T-helper 1 cell treated with Interleukin-12 subunit alpha and Interleukin-12 subunit beta and Interleukin-4 antibody, amounts not matched to agents 30 ng/mL and 1 ng/mL, for 36 hours (primary cell): ENCODE measurements at regions not wholly inside any gene's neighbourhood (a gene's known extent, or its start where the extent isn't known, plus 50 kb on each side); places are given as distances from the start of the nearest gene placed in this dataset.
"Not testable (repeated sequence)": the region's sequence is repeated elsewhere in the genome, so short reads cannot be mapped to it uniquely, and the experiment has no call there.

Experiments used
- intact Hi-C: fragments of 100-400 bp; cut with micrococcal nuclease; formaldehyde crosslinking; loops from one replicate; pipeline ENCODE4 v1.15.1; 2024

DNA sequence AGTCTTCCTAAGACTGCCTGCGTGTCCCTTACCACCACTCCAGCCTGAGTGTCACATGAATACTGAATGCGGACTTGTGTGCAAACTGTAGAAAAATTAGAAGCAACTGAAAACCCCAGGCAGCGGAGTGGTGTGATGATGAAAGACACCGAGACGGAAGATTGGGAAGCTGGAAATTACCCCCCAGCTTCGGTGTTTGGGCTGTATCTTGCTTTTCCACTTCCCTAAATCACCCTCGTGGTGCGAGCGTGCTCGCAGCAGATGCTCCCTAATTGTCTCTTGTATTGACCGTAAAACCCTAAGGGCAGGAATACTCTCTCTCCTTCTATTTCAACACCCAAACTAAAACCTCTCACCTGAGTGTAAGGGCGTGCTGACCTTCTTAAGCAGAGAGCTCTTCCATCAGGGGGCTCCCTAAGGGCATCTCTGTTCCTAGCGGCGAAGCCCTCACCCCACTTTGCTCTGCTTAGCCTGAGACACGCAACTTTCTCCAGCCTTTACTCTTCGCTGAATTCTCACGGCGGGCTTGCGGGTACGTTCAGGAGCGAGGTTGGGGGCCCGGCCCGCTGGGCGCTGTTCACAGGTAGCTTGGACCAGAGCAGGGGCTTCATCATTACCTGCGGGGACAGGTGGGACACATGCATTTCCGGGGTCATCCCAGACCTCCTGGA, 62.4 kb downstream of the CRYBB2 start:
- intact Hi-C loops, result no loop called here

DNA sequence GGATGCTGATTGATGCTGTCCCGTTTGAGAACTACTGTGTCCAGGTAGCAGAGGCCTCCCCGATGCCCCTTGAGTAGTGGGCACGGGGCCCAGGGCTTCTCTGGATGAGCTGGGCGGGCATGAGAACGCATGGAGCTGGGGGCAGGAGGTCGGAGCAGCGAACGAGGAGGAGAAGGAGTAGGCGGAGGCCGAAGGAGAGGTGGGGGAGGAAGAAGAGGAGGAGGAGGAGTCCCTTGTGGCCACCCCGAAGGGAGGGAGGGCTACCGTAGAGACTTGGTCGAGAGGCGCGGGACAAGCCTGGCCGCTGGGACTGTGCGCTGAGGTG, 62.9 kb downstream of the CRYBB2 start:
- intact Hi-C loops, result no loop called here

GRCh38 chr22:25282671-25283561, 63.5 kb downstream of the CRYBB2 start:
- intact Hi-C loops, result no loop called here

DNA sequence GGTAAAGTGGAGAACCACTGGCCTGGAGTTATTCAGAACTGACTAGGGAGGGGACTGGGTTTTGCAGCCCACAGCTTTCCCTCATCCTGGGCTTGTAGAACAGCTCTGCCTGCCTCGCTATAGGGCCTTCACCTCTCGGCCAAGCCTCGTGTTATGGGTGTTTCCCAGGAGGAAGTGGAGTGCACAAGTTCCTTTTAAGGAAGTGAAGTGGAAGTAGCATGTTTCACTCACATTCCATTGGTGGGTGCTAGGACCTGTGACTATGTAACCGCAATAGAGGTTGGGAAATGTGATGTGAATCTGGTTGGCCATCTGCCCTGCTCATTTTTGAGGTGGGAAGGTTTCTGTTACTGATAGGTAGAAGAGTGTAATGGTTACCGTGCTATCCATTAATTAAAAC, 69.0 kb downstream of the CRYBB2 start:
- intact Hi-C loops, result not testable (repeated sequence)

- intact Hi-C loops, result not testable (repeated sequence)
Observed at GRCh38 chr22:25301912-25302311, 82.5 kb downstream of the CRYBB2 start.

DNA sequence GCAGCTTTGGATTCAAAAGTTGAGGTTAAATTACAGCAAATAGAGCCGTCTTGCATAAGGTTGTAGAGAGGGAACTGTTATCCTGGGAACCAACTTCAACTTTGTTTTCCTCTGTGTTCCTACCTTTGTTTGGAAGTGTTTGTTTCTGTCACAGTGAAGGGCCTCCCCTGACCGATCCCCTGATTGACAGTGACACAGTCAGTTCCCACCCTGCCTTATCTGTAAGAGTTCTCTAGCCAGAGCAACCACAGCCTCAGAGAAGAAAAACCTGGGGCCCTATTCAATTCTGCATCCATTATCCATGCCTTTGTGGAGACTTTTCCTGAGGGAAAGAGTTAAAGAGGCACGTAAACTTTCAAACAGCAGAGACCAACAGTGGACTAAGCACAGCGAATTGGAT, 90.1 kb downstream of the CRYBB2 start:
- intact Hi-C loops, result not testable (repeated sequence)

DNA sequence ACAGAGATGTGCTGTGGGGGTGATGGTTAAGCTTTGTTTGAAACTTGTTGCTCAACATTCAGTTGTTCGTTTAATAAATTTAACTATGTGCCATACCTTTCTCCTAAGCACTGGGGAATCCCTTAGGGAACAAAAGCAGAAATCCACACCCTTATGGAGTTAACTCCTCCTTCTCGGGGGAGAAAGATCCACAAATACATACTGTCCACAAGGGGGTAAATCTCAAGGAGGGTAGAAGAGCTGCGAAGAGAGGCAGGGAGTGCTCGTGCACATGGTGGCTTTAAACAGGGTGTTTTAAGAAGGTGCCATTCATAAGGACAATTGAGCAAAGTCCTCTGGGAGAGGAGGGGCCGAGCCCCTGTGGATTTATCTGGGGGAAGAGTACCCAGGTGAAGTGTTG, 92.5 kb downstream of the CRYBB2 start:
- intact Hi-C loops, result not testable (repeated sequence)

GRCh38 chr22:25318081-25318823, 98.8 kb downstream of the CRYBB2 start:
- intact Hi-C loops, result no loop called here

DNA sequence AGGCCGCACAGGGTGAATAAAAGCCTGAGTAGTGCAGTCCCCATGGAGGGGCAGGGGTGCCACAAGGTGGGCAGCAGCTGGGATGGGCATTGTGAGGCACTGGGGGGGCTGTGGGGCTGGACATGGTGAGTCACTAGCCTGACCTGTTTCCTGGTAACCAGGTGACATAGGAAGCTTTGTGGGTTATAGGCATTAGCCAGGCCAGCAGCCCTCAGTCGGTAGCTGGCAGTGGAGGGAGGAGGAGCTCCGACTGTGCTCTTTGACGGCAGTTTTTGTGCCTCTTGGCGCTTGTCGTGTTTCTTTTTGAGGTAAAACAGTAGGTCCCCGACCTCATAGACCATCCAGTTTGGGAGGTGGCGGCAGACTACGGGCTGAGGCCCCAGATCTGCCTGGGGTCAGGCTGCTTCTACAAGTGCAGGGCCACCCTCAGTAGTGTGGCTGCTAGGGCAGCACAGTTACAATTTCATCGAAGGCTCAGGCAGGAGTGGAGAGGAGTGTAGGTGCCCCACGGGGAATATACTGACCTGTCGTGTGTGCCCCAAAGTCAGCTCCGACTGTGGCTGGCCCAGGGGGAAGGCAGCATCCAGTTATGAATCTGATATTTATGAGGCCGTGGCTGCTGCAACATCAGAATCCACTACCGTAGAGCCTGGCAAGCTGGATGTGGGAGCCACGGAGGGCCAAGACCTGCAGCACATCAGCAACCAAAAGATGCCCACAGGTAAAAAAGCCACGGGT, 107.7 kb downstream of the CRYBB2 start:
- intact Hi-C loops, result no loop called here

DNA sequence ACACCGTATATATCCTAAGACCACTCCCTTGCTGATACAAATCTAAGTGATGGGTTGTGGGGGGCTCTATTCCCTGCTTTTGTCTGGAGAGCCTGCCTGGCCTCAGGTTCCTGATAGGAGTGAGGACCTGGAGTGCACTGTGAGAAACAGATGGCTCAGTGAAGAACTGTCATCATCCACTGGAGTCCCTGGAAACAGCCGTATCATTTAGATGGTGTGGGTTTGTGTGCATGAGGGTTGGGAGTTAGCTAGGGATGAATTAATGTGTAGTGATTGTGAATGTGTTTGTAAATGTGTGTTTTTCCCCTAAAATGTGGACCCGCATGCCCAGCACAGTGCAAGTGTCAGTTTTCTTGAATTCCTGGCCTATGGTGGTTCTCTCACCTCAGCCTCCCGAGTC, 111.6 kb downstream of the CRYBB2 start:
- intact Hi-C loops, result no loop called here

DNA sequence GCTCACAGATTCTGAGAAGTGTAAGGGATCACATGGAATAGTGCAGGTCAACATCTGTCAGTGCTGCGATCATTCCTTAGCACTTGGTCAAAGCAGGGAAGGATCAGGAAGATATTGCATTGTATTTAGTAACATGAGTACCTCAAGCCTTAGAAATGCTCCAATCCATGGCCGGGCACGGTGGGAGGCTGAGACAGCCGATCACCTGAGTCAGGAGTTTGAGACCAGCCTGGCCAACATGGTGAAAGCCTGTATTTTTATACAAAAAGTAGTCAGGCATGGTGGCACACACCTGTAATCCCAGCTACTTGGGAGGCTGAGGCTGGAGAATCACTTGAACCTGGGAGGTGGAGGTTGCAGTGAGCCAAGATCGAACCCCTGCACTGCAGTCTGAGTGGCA, 112.5 kb downstream of the CRYBB2 start:
- intact Hi-C loops, result not testable (repeated sequence)

GRCh38 chr22:25332386-25332785, 112.9 kb downstream of the CRYBB2 start:
- intact Hi-C loops, result no loop called here

DNA sequence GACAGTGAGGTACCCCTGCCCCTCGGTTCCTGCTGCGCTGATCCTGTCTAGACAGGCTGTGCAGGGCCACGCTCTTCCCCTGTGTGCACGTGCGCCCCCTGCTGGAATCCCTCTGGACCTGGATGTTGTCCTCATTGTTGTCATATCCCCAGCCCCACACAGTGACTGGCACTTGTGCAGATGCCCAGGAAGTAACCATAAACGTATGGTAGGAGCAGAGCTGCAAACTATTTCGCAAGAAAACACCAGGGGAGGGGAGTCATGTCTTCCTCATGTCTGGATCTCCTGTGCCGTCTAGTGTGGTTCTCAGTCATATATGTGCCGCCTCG, 114.7 kb downstream of the CRYBB2 start:
- intact Hi-C loops, result no loop called here

DNA sequence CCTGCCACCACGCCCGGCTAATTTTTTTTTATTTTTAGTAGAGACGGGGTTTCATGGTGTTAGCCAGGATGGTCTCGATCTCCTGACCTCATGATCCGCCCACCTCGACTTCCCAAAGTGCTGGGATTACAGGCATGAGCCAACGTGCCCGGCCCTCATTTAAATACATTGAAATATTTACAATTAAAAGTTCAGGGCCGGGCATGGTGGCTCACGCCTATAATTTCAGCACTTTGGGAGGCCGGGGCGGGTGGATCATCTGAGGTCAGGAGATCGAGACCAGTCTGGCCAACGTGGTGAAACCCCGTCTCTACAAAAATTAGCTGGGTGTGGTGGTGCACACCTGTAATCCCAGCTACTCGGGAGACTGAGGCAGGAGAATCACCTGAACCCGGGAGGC, 115.2 kb downstream of the CRYBB2 start:
- intact Hi-C loops, result not testable (repeated sequence)

- intact Hi-C loops, result not testable (repeated sequence)
Observed at GRCh38 chr22:25335276-25335675, 115.8 kb downstream of the CRYBB2 start.

DNA sequence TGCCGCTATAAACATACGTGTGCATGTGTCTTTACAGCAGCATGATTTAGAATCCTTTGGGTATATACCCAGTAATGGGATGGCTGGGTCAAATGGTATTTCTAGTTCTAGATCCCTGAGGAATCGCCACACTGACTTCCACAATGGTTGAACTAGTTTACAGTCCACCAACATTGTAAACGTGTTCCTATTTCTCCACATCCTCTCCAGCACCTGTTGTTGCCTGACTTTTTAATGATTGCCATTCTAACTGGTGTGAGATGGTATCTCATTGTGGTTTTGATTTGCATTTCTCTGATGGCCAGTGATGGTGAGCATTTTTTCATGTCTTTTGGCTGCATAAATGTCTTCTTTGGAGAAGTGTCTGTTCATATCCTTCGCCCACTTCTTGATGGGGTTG, 121.1 kb downstream of the CRYBB2 start:
- intact Hi-C loops, result not testable (repeated sequence)

DNA sequence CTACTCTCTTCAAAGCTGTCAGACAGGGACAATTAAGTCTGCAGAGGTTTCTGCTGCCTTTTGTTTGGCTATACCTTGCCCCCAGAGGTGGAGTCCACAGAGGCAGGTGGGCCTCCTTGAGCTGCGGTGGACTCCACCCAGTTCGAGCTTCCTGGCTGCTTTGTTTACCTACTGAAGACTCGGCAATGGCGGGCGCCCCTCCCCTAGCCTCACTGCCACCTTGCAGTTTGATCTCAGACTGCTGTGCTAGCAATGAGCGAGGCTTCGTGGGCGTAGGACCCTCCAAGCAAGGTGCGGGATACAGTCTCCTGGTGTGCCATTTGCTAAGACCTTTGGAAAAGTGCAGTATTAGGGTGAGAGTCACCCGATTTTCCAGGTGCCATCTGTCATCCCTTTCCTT, 124.9 kb downstream of the CRYBB2 start:
- intact Hi-C loops, result not testable (repeated sequence)

DNA sequence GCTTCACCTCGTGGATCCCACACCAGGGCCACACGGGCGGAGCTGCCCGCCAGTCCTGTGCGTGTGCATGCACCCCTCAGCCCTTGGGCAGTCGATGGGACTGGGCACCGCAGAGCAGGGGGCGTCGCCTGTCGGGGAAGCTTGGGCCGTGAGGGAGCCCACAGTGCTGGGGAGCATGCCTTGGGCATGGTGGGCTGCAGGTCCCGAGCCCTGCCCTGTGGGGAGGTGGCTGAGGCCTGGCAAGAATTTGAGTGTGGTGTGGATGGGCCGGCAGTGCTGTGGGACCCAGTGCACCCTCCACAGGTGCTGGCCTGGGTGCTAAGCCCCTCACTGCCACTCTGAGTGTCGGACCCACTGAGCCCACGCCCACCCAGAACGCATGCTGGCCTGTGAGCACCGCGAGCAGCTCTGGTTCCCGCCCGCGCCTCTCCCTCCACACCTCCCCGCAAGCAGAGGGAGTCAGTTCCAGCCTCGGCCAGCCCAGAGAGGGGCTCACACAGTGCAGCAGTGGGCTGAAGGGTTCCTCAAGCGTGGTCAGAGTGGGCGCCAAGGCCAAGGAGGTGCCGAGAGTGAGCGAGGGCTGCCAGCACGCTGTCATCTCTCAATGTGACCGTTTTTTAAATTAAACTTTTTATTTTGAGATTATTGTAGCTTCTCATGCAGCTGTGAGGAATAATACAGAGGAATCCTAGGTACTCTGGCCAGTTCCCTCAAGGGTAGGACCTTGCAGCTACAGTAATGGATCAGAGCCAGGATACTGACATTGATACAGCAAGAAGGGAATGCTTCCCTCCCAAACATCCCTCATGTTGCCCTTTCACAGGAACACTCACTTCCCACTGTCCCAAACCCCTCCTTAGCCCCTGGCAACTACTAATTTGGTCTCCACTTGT, 127.7 kb downstream of the CRYBB2 start:
- intact Hi-C loops, result no loop called here

- intact Hi-C loops, result no loop called here
Observed at GRCh38 chr22:25347752-25348102, 128.3 kb downstream of the CRYBB2 start.

DNA sequence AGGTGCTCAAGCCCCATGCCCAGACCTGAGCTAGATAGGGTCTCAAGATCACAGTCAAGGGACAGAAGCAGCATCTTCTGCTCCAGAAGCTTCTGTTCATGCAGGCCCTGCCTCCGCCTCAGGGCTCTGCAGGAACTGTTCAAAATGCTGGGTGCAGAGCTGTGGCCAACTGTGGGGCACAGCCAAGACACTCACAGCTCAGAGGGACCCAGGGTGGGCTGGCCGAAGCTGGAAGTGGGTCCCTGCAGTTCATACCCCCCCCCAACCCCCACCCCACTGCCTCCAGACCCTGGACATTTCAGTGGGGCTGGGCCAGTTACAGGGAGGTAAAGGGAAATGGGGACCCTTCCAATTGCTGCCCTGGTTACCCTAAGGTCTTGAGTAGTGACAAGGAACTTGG, 129.0 kb downstream of the CRYBB2 start:
- intact Hi-C loops, result no loop called here

DNA sequence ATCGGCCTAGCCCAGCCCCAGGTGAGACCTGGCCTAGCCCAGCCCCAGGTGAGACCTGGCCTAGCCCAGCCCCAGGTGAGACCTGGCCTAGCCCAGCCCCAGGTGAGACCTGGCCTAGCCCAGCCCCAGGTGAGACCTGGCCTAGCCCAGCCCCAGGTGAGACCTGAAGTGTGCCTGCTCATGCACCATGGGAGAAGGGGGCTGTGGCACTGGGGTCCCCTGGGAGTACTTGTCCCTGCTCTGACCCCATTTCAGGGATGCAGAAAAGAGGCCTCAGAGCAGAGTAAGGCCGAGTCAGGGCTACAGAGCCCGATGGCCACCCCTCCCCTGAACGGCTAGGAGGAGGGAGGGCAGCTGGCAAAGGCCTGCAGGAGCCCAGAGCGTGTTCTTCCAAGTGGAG, 129.6 kb downstream of the CRYBB2 start:
- intact Hi-C loops, result not testable (repeated sequence)
